Progenitor cell of endocrine pancreas (in vitro differentiated cells): ENCODE measurements at regions not wholly inside any gene's neighbourhood (a gene's known extent, or its start where the extent isn't known, plus 50 kb on each side); places are given as distances from the start of the nearest gene placed in this dataset.

Experiments used
- DNase-seq: peaks from one replicate; pipeline ENCODE4 v3.0.0; 2021; ENCODE audit warnings: low spot score; ENCODE audit not compliant: unreplicated experiment
- H3K27ac Mint-ChIP-seq: 2 replicates; pipeline ENCODE4 v1.8.0; 2021; ENCODE audit warnings: mild to moderate bottlenecking, moderate library complexity, mixed read lengths
- H3K27me3 Mint-ChIP-seq: 2 replicates; pipeline ENCODE4 v1.8.0; 2021; ENCODE audit warnings: mixed read lengths
- H3K36me3 Mint-ChIP-seq: 2 replicates; pipeline ENCODE4 v1.8.0; 2022; ENCODE audit warnings: mixed read lengths; ENCODE audit not compliant: insufficient read depth
- H3K4me1 Mint-ChIP-seq: 2 replicates; pipeline ENCODE4 v1.8.0; 2021; ENCODE audit warnings: low read depth, mixed read lengths
- H3K4me3 Mint-ChIP-seq: 2 replicates; pipeline ENCODE4 v1.8.0; 2021; ENCODE audit warnings: low read depth, mild to moderate bottlenecking, moderate library complexity, mixed read lengths
- H3K9me3 Mint-ChIP-seq: 2 replicates; pipeline ENCODE4 v1.8.0; 2021; ENCODE audit warnings: low read depth, mixed read lengths
- TF ChIP-seq, protein P1 (sequence below): fragments of 200-600 bp; sonication (generic); IDR thresholded peaks from one replicate; pipeline ENCODE4 v1.5.0; 2021; ENCODE audit warnings: antibody characterized with exemption, mild to moderate bottlenecking; ENCODE audit not compliant: unreplicated experiment

DNA sequence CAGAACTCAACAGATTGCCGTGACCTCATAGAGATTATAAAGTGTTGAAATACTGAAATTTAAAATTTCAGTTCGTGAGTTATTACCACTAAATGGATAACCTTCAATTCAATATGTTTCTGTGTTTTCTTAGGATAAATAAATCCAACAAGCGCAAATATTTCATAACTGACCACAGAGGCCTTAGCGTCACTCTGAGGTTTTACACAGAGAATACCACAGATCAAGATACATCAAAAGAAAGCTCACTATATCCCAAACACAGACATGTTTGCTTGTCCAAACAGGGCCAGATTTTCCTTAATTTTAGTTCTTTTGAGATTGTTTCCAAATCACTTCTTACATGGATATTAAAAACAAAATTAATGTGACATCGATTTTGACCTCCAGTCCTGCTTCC lies 235.8 kb downstream of the EFNB2 start:
- Mint-ChIP-seq H3K27ac (no peak overlapping the region), H3K9me3 (peaks cover 19% of the 10 kb centered on the region), H3K27me3 (peaks cover 3% of the 10 kb centered on the region), H3K4me1 (no peaks in the 10 kb centered on the region), H3K36me3 (peaks cover 6% of the 10 kb centered on the region), H3K4me3 (no peak overlapping the region)
- DNase-seq, result no peak
- TF ChIP-seq, protein P1, sequence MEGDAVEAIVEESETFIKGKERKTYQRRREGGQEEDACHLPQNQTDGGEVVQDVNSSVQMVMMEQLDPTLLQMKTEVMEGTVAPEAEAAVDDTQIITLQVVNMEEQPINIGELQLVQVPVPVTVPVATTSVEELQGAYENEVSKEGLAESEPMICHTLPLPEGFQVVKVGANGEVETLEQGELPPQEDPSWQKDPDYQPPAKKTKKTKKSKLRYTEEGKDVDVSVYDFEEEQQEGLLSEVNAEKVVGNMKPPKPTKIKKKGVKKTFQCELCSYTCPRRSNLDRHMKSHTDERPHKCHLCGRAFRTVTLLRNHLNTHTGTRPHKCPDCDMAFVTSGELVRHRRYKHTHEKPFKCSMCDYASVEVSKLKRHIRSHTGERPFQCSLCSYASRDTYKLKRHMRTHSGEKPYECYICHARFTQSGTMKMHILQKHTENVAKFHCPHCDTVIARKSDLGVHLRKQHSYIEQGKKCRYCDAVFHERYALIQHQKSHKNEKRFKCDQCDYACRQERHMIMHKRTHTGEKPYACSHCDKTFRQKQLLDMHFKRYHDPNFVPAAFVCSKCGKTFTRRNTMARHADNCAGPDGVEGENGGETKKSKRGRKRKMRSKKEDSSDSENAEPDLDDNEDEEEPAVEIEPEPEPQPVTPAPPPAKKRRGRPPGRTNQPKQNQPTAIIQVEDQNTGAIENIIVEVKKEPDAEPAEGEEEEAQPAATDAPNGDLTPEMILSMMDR, result no peak

DNA sequence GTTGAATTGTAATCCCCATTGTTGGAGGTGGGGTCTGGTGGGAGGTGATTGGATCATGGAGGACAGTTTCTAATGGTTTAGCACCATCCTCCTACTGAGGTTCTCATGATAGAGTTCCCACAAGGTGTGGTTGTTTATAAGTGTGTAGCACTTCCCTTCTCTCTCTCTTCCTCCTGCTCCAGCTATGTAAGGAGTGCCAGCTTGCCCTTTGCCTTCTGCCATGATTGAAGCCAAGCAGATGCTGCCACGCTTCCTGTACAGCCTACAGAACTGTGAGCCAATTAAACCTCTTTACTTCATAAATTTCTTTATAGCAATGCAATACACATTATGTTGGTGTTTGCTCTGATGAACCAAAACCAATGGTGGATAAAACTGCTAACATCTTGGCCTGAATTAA lies 238.2 kb downstream of the EFNB2 start:
- Mint-ChIP-seq H3K4me3 (no peak overlapping the region), H3K9me3 (peaks cover 13% of the 10 kb centered on the region), H3K4me1 (no peaks in the 10 kb centered on the region), H3K27me3 (peaks cover 3% of the 10 kb centered on the region), H3K36me3 (peaks cover 4% of the 10 kb centered on the region), H3K27ac (no peak overlapping the region)
- no peak for DNase-seq
- TF ChIP-seq, protein P1, result no peak

DNA sequence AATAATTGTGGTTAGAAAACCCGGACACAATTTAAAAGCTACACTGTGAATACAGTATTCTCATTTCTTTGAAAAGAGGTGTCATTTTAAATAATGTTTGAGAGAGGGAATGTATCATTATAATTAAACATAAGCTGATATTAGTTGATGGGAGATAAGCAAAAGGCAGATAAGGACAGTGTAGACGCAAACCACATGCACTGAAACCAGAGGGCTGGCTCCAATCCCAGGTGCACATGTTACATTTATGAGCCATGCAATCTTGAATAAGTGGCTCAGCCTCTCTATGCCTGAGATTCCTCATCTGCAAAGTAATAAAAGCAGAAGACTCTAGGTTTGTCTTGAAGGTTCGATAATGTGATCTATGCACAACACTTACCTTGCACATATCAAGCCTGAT lies 238.7 kb downstream of the EFNB2 start:
- H3K4me3 Mint-ChIP-seq, result no peak overlapping the region
- H3K4me1 Mint-ChIP-seq, result no peaks in the 10 kb centered on the region
- H3K27ac Mint-ChIP-seq, result no peak overlapping the region
- H3K9me3 Mint-ChIP-seq, result peaks cover 13% of the 10 kb centered on the region
- H3K36me3 Mint-ChIP-seq, result peaks cover 4% of the 10 kb centered on the region
- TF ChIP-seq, protein P1, result no peak
- peaks cover 3% of the 10 kb centered on the region for H3K27me3 Mint-ChIP-seq
- DNase-seq, result no peak

DNA sequence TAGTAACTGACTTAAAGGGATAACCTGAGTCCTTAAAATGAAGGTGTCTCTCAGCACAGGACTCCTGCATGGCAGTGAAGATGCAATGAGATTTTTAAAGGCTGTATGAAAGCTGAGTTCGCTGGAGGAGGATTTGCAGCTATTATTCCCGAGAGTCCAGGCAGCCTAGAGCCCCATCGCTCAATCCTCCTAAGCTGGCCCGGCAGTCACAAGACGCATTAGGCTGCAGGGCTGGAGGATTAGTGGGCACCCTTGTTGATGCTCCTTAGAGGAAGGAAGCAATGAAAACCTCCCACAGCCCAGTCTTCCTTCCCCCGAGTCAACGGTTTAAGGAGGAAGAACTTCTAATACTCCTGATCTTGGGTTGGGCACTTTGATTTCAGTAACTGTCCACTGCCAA lies 239.5 kb downstream of the EFNB2 start:
- H3K27ac Mint-ChIP-seq, result no peak overlapping the region
- H3K9me3 Mint-ChIP-seq, result peaks cover 9% of the 10 kb centered on the region
- no peak for DNase-seq
- TF ChIP-seq, protein P1, result no peak
- H3K36me3 Mint-ChIP-seq, result peaks cover 3% of the 10 kb centered on the region
- peaks cover under 1% of the 10 kb centered on the region for H3K4me1 Mint-ChIP-seq
- peaks cover 3% of the 10 kb centered on the region for H3K27me3 Mint-ChIP-seq
- no peak overlapping the region for H3K4me3 Mint-ChIP-seq

DNA sequence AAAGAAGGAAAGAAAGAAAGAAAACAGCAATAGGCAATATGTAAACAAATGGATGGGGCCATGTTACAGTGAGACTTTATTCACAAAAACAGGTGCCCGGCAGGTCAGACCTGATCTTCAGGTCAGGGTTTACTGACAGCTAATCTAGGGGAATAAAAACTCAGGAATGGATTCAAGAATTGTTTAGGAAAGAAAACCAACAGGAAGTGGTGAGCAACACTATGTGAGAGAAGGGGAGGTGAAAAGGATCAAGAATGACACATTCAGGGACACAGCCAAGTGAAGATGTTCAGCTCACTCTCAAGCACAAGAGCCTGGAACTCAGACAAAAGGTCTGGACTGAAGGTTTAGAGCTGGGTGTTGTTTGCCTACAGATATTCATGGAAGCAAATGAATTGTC lies 244.5 kb downstream of the EFNB2 start:
- Mint-ChIP-seq H3K4me1 (peaks cover 14% of the 10 kb centered on the region), H3K27ac (no peak overlapping the region), H3K4me3 (no peak overlapping the region), H3K36me3 (no peaks in the 10 kb centered on the region), H3K9me3 (no peaks in the 10 kb centered on the region), H3K27me3 (peaks cover 3% of the 10 kb centered on the region)
- DNase-seq, result no peak
- TF ChIP-seq, protein P1, result no peak

DNA sequence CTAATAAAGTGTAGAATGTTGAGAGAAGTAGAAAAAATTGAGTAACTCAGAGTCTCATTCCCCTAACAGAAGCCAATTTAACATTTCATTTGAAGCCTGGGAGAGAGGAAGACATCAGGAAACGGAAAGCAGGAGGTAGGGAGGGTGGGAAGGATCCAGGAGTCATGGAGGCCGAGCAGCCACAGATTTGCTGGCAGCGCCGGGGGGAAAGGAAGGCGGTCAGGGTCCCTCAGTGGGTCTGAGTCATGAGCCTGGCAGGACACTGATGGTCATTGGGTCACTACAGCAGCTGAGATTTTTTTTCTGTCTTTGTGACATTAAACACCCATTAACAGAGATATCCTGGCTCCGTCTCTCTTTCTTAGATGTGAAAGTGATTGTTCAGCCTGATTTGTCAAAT lies 248.1 kb downstream of the EFNB2 start:
- DNase-seq, result no peak
- Mint-ChIP-seq H3K9me3 (peaks cover 4% of the 10 kb centered on the region), H3K36me3 (peaks cover 1% of the 10 kb centered on the region), H3K4me3 (no peak overlapping the region), H3K27me3 (no peaks in the 10 kb centered on the region), H3K27ac (peak overlapping the region; percentile 57), H3K4me1 (peaks cover 23% of the 10 kb centered on the region)
- TF ChIP-seq, protein P1, result no peak
